GM12878 (cell line): ENCODE measurements at regions not wholly inside any gene's neighbourhood (a gene's known extent, or its start where the extent isn't known, plus 50 kb on each side); places are given as distances from the start of the nearest gene placed in this dataset.
A peak's percentile ranks its signal among the peaks of the same experiment; 100 is the strongest.

ENCODE experiments used
- ATAC-seq: fragments of 200-7000 bp; cut with Tn5 transposase; 3 replicates; pipeline ENCODE4 v1.9.1; 2020; ENCODE audit warnings: mild to moderate bottlenecking, moderate library complexity
- BruUV-seq: library from RNA; stranded (reverse); fragments of 400-500 nt; replicated peaks from 2 replicates; lab custom pipeline; 2021; lab: Mats Ljungman, UMichigan
- CTCF ChIA-PET: fragments of 300-600 bp; sonication (Branson Sonifier 250); formaldehyde crosslinking; extraction: SDS; loops from one replicate; lab custom pipeline; 2021; ENCODE audit warnings: inconsistent platforms; lab: Yijun Ruan, JAX
- POLR2A ChIA-PET: fragments of 350-600 bp; formaldehyde crosslinking; extraction: SDS; loops from one replicate; lab custom pipeline; 2021; ENCODE audit warnings: inconsistent platforms; lab: Charles Lee
- RAD21 ChIA-PET: fragments of 300-600 bp; sonication (Branson Sonifier 250); formaldehyde crosslinking; loops from one replicate; lab custom pipeline; 2023; ENCODE audit warnings: antibody characterized with exemption; ENCODE audit not compliant: unreplicated experiment; lab: Charles Lee
- SMC1A ChIA-PET: fragments of 300-600 bp; sonication (Branson Sonifier 250); formaldehyde crosslinking; loops from one replicate; lab custom pipeline; 2023; ENCODE audit not compliant: unreplicated experiment, uncharacterized antibody; lab: Charles Lee
- DNase-seq: peaks from one replicate; pipeline ENCODE4 v3.0.0-alpha.2; 2011; ENCODE audit warnings: low read depth, low spot score
- FAIRE-seq: peaks from 3 replicates; lab custom pipeline; 2011; peaks lifted over from hg19 to GRCh38; lab: Jason Lieb, UNC
- H2AFZ ChIP-seq: 2 replicates; pipeline ENCODE4 v1.6.0; 2011; ENCODE audit warnings: low read depth, low read length, control low read depth; ENCODE audit not compliant: control insufficient read depth
- H3K27ac ChIP-seq: 2 replicates; pipeline ENCODE4 v1.5.1; 2011; ENCODE audit warnings: control low read depth; ENCODE audit not compliant: control insufficient read depth, insufficient read depth
- H3K27me3 ChIP-seq, 2 experiments: replicated peaks in 1 of 2; 2 replicates each; pipeline versions ENCODE4 v1.6.0 to v1.6.1; 2011; ENCODE audit warnings: low read length in 1 of 2; ENCODE audit not compliant: control insufficient read depth in 2 of 2, insufficient read depth in 2 of 2
- H3K36me3 ChIP-seq, 2 experiments: 2 replicates each; pipeline ENCODE4 v1.5.1; 2011; ENCODE audit warnings: low read length in 1 of 2; ENCODE audit not compliant: control insufficient read depth in 2 of 2, insufficient read depth in 2 of 2
- H3K4me1 ChIP-seq: 2 replicates; pipeline ENCODE4 v1.6.1; 2011; ENCODE audit warnings: mild to moderate bottlenecking, low read length, moderate library complexity, mixed read lengths; ENCODE audit not compliant: control insufficient read depth, insufficient read depth
- H3K4me2 ChIP-seq: 2 replicates; pipeline ENCODE4 v1.6.0; 2011; ENCODE audit warnings: control low read depth; ENCODE audit not compliant: control insufficient read depth, insufficient read depth
- H3K4me3 ChIP-seq: fragments of 200-600 bp; sonication (generic); 2 replicates; pipeline ENCODE4 v1.5.1; 2016
- H3K79me2 ChIP-seq: 2 replicates; pipeline ENCODE4 v1.6.0; 2011; ENCODE audit warnings: low read length; ENCODE audit not compliant: control insufficient read depth, insufficient read depth
- H3K9ac ChIP-seq: 2 replicates; pipeline ENCODE4 v1.8.0; 2011; ENCODE audit warnings: low read length, control low read depth, mixed read lengths; ENCODE audit not compliant: control insufficient read depth, insufficient read depth
- H3K9me3 ChIP-seq: replicated peaks from 3 replicates; pipeline ENCODE4 v1.5.1; 2011; ENCODE audit warnings: mild to moderate bottlenecking, low read length; ENCODE audit not compliant: control insufficient read depth, insufficient read depth
- H4K20me1 ChIP-seq: 2 replicates; pipeline ENCODE4 v1.6.0; 2011; ENCODE audit not compliant: control insufficient read depth, insufficient read depth
- BACH1 ChIP-seq: fragments of 450-650 bp; IDR thresholded peaks from 2 replicates; pipeline ENCODE4 v1.6.1; 2017; ENCODE audit warnings: mild to moderate bottlenecking, borderline replicate concordance
- BMI1 ChIP-seq: fragments of 450-650 bp; IDR thresholded peaks from 2 replicates; pipeline ENCODE4 v1.6.1; 2016; ENCODE audit warnings: mild to moderate bottlenecking, moderate library complexity, borderline replicate concordance
- CBX3 ChIP-seq: fragments of 200-600 bp; sonication (generic); IDR thresholded peaks from 2 replicates; pipeline ENCODE4 v1.6.1; 2016; ENCODE audit warnings: low read depth, borderline replicate concordance
- CREB1 ChIP-seq: IDR thresholded peaks from 2 replicates; pipeline ENCODE4 v1.6.1; 2012; ENCODE audit warnings: low read depth, mild to moderate bottlenecking, inconsistent platforms
- CREM ChIP-seq: IDR thresholded peaks from 2 replicates; pipeline ENCODE4 v1.6.1; 2014; ENCODE audit warnings: antibody characterized with exemption, low read depth
- HDAC6 ChIP-seq: fragments of 200-600 bp; sonication (generic); IDR thresholded peaks from one replicate; pipeline ENCODE4 v1.8.0; 2017; ENCODE audit warnings: antibody characterized with exemption; ENCODE audit not compliant: unreplicated experiment
- MTA2 ChIP-seq: fragments of 450-650 bp; IDR thresholded peaks from 2 replicates; pipeline ENCODE4 v1.6.1; 2016; ENCODE audit warnings: low read depth, mild to moderate bottlenecking, moderate library complexity
- NFXL1 ChIP-seq: fragments of 450-650 bp; IDR thresholded peaks from 2 replicates; pipeline ENCODE4 v1.6.1; 2017; ENCODE audit warnings: antibody characterized with exemption, mild to moderate bottlenecking, borderline replicate concordance
- SMC3 ChIP-seq: IDR thresholded peaks from 2 replicates; pipeline ENCODE4 v1.6.1; 2011; ENCODE audit warnings: low read length, improper control_type of control experiment, borderline replicate concordance
- SREBF2 ChIP-seq: IDR thresholded peaks from 2 replicates; pipeline ENCODE4 v1.6.1; 2012; ENCODE audit warnings: mild to moderate bottlenecking, low read length
- STAT1 ChIP-seq: fragments of 450-650 bp; conservative IDR thresholded peaks from 2 replicates; pipeline ENCODE4 v1.6.1; 2014; ENCODE audit warnings: antibody characterized with exemption, mild to moderate bottlenecking
- WGBS: methylation state at CpG from one replicate; pipeline ENCODE4 v1.1.6; 2016; ENCODE audit warnings: low lambda C conversion rate; ENCODE audit not compliant: insufficient replicate concordance, insufficient coverage; ENCODE audit errors: missing lambda C conversion rate; 5-methylcytosine and 5-hydroxymethylcytosine counted together
- in situ Hi-C: fragments of 300-500 bp; cut with MboI; formaldehyde crosslinking; loops from 9 replicates; pipeline ENCODE4 v1.14.3; 2018; ENCODE audit warnings: mixed read lengths
- intact Hi-C: fragments of 100-400 bp; cut with micrococcal nuclease; formaldehyde crosslinking; loops from one replicate; pipeline ENCODE4 v1.14.2; 2022; ENCODE audit not compliant: unreplicated experiment
- TF ChIP-seq, protein P1 (sequence below): fragments of 450-650 bp; IDR thresholded peaks from 2 replicates; pipeline ENCODE4 v1.6.1; 2017; ENCODE audit warnings: mild to moderate bottlenecking, moderate library complexity

DNA sequence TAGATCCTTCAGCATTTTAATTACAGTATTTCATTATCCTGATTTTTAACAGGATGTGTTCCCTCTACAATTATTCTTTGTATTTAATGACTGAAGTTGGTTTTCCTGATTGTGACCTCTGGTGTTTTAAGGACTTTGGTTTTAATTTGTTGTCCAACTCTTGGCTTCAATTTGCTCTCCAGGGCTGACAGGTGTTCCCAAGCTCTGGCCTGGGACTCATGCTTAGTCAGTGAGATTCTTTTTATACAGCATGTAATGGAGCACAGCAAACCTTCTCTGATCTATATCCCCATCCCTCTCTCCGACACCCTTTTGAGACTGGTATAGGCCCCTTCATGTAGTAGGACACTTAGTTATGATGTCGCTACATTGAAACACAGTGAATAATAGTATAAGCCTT lies 896.3 kb downstream of the TSN start (continued):
- TF ChIP-seq BMI1 (no peak), NFXL1 (no peak), CREM (no peak), SMC3 (no peak)

DNA sequence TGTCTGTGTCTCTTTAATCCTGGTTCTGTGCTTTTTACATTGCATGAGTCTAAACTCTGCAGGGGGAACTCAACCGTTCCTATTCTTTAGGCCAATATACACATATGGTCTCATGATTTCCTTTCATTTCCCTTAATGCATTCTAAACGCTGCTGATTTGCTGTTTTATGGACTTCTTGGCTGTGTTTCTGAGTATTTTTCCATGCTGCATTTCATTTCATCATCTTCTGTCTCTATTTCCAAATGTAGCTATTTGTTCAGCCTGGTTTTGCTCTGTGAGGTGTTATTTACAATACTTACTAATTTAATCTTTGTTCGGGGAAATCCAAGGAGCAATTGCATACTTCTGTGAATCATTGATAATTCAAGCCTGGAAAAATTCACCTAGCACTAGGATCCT lies 897.2 kb downstream of the TSN start:
- in situ Hi-C loops (no loop called here), intact Hi-C loops (loop anchor here (5.0 kb wide), 1 partner anchor 95 kb away; no protein-coding TSS in a partner anchor)
- CTCF ChIA-PET, result interaction anchor here (1.1 to 1.2 kb wide), 2 partner anchors 13 to 82 kb away, joined by 3 to 7 read pairs; no protein-coding TSS in a partner anchor
- H3K27me3 ChIP-seq, result no peaks in the 10 kb centered on the region
- POLR2A ChIA-PET, result no interaction called here
- no peak overlapping the region for H3K27ac ChIP-seq
- no peak overlapping the region for H3K4me2 ChIP-seq
- H2AFZ ChIP-seq, result no peak overlapping the region
- H4K20me1 ChIP-seq, result no peaks in the 10 kb centered on the region
- no peaks in the 10 kb centered on the region for H3K36me3 ChIP-seq
- no peaks in the 10 kb centered on the region for H3K79me2 ChIP-seq
- H3K4me3 ChIP-seq, result no peak overlapping the region
- no peaks in the 10 kb centered on the region for H3K9me3 ChIP-seq
- no peak overlapping the region for H3K9ac ChIP-seq
- SMC1A ChIA-PET, result interaction anchor here (0.8 to 5.9 kb wide), 8 partner anchors 8 to 93 kb away, joined by 3 to 45 read pairs (median 7); no protein-coding TSS in a partner anchor
- BruUV-seq, result no TSS peak
- WGBS, result 24% methylated on average over 3 of the region's 3 CpGs
- ATAC-seq, result peak; percentile 37; the same call in 1 of the 3 replicates
- RAD21 ChIA-PET, result interaction anchor here (1.1 to 2.8 kb wide), 2 partner anchors 51 to 87 kb away, joined by 4 to 14 read pairs; no protein-coding TSS in a partner anchor
- TF ChIP-seq, protein P1, sequence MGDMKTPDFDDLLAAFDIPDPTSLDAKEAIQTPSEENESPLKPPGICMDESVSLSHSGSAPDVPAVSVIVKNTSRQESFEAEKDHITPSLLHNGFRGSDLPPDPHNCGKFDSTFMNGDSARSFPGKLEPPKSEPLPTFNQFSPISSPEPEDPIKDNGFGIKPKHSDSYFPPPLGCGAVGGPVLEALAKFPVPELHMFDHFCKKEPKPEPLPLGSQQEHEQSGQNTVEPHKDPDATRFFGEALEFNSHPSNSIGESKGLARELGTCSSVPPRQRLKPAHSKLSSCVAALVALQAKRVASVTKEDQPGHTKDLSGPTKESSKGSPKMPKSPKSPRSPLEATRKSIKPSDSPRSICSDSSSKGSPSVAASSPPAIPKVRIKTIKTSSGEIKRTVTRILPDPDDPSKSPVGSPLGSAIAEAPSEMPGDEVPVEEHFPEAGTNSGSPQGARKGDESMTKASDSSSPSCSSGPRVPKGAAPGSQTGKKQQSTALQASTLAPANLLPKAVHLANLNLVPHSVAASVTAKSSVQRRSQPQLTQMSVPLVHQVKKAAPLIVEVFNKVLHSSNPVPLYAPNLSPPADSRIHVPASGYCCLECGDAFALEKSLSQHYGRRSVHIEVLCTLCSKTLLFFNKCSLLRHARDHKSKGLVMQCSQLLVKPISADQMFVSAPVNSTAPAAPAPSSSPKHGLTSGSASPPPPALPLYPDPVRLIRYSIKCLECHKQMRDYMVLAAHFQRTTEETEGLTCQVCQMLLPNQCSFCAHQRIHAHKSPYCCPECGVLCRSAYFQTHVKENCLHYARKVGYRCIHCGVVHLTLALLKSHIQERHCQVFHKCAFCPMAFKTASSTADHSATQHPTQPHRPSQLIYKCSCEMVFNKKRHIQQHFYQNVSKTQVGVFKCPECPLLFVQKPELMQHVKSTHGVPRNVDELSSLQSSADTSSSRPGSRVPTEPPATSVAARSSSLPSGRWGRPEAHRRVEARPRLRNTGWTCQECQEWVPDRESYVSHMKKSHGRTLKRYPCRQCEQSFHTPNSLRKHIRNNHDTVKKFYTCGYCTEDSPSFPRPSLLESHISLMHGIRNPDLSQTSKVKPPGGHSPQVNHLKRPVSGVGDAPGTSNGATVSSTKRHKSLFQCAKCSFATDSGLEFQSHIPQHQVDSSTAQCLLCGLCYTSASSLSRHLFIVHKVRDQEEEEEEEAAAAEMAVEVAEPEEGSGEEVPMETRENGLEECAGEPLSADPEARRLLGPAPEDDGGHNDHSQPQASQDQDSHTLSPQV, result no peak
- TF ChIP-seq BACH1, result no peak
- no peak for TF ChIP-seq HDAC6
- no peak for TF ChIP-seq CBX3
- TF ChIP-seq SREBF2, result no peak
- TF ChIP-seq MTA2, result no peak
- TF ChIP-seq CREB1, result no peak
- TF ChIP-seq STAT1, result no peak
- H3K4me1 ChIP-seq, result no peaks in the 10 kb centered on the region
- no peak for DNase-seq
- FAIRE-seq, result no peak
